ENCODE measurements at regions not wholly inside any gene's neighbourhood (a gene's known extent, or its start where the extent isn't known, plus 50 kb on each side); places are given as distances from the start of the nearest gene placed in this dataset.

GRCh38 chr3:74053970-74054516, 429.3 kb upstream of the PDZRN3 start:
- Mint-ChIP-seq H3K4me3 (ENCODE audit: unreplicated experiment) (no peak overlapping the region), H3K36me3 (ENCODE audit: unreplicated experiment) (no peaks in the 10 kb centered on the region), H3K9me3 (ENCODE audit: unreplicated experiment) (no peaks in the 10 kb centered on the region), H3K4me1 (ENCODE audit: low read depth, unreplicated experiment) (no peaks in the 10 kb centered on the region), H3K27ac (ENCODE audit: unreplicated experiment) (no peak overlapping the region), H3K27me3 (ENCODE audit: unreplicated experiment) (no peaks in the 10 kb centered on the region)
- DNase-seq: no peak
- TF ChIP-seq, protein P1, sequence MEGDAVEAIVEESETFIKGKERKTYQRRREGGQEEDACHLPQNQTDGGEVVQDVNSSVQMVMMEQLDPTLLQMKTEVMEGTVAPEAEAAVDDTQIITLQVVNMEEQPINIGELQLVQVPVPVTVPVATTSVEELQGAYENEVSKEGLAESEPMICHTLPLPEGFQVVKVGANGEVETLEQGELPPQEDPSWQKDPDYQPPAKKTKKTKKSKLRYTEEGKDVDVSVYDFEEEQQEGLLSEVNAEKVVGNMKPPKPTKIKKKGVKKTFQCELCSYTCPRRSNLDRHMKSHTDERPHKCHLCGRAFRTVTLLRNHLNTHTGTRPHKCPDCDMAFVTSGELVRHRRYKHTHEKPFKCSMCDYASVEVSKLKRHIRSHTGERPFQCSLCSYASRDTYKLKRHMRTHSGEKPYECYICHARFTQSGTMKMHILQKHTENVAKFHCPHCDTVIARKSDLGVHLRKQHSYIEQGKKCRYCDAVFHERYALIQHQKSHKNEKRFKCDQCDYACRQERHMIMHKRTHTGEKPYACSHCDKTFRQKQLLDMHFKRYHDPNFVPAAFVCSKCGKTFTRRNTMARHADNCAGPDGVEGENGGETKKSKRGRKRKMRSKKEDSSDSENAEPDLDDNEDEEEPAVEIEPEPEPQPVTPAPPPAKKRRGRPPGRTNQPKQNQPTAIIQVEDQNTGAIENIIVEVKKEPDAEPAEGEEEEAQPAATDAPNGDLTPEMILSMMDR (IDR thresholded peaks at IDR 0.05; ENCODE audit: partially characterized antibody, unreplicated experiment): no peak

GRCh38 chr3:74049444-74049843, 424.7 kb upstream of the PDZRN3 start:
- TF ChIP-seq, protein P1 (IDR thresholded peaks at IDR 0.05; ENCODE audit: partially characterized antibody, unreplicated experiment): no peak
- Mint-ChIP-seq H3K4me1 (ENCODE audit: low read depth, unreplicated experiment) (no peaks in the 10 kb centered on the region), H3K27me3 (ENCODE audit: unreplicated experiment) (no peaks in the 10 kb centered on the region), H3K36me3 (ENCODE audit: unreplicated experiment) (no peaks in the 10 kb centered on the region), H3K9me3 (ENCODE audit: unreplicated experiment) (no peaks in the 10 kb centered on the region), H3K4me3 (ENCODE audit: unreplicated experiment) (no peak overlapping the region), H3K27ac (ENCODE audit: unreplicated experiment) (no peak overlapping the region)
- no peak for DNase-seq

DNA sequence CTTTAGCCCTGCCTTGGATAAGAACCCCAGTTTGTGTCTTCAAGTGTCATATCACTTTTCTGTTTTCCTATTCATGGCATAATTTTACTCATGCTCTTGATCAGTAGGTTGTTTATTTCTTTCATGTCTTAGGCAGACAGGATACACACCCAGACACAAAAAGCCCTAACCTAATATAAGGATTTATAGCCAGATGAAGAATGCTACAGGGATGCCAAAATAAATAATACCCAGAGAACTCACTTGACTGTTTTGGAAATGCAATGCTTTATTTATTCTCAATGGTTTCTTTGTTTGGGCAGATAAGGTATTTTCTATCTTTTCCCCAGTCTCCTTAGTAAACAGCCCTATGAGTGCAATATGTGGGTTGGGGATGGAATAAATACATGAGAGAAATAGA, 424.0 kb upstream of the PDZRN3 start:
- TF ChIP-seq, protein P1 (IDR thresholded peaks at IDR 0.05; ENCODE audit: partially characterized antibody, unreplicated experiment): no peak
- H3K36me3 Mint-ChIP-seq (ENCODE audit: unreplicated experiment): no peaks in the 10 kb centered on the region
- H3K9me3 Mint-ChIP-seq (ENCODE audit: unreplicated experiment): no peaks in the 10 kb centered on the region
- no peak for DNase-seq
- no peaks in the 10 kb centered on the region for H3K27me3 Mint-ChIP-seq (ENCODE audit: unreplicated experiment)
- no peak overlapping the region for H3K4me3 Mint-ChIP-seq (ENCODE audit: unreplicated experiment)
- H3K4me1 Mint-ChIP-seq (ENCODE audit: low read depth, unreplicated experiment): no peaks in the 10 kb centered on the region
- no peak overlapping the region for H3K27ac Mint-ChIP-seq (ENCODE audit: unreplicated experiment)

DNA sequence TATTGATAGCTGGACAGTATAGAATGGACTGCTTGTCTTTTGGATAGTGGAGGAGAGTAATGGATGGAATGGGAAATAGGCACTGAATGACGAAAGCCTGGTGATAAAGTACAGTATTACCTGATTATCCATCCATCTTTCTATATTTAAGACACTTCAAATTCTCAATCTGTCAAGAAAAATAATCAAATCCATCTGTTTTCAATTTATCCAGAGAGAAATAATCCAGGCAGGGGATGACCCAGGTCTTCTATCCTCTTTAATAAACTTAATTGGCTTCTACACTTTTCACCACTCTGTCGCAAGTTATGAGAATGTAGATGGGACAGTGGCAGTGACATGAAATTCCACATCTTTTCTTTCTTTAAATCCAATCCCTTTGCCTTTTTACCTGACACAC, 420.3 kb upstream of the PDZRN3 start:
- H3K4me3 Mint-ChIP-seq (ENCODE audit: unreplicated experiment): no peak overlapping the region
- no peaks in the 10 kb centered on the region for H3K27me3 Mint-ChIP-seq (ENCODE audit: unreplicated experiment)
- no peak overlapping the region for H3K27ac Mint-ChIP-seq (ENCODE audit: unreplicated experiment)
- TF ChIP-seq, protein P1 (IDR thresholded peaks at IDR 0.05; ENCODE audit: partially characterized antibody, unreplicated experiment): no peak
- DNase-seq: no peak
- no peaks in the 10 kb centered on the region for H3K9me3 Mint-ChIP-seq (ENCODE audit: unreplicated experiment)
- no peaks in the 10 kb centered on the region for H3K36me3 Mint-ChIP-seq (ENCODE audit: unreplicated experiment)
- no peaks in the 10 kb centered on the region for H3K4me1 Mint-ChIP-seq (ENCODE audit: low read depth, unreplicated experiment)

GRCh38 chr3:74041068-74041675, 416.4 kb upstream of the PDZRN3 start:
- H3K36me3 Mint-ChIP-seq (ENCODE audit: unreplicated experiment): no peaks in the 10 kb centered on the region
- no peaks in the 10 kb centered on the region for H3K27me3 Mint-ChIP-seq (ENCODE audit: unreplicated experiment)
- DNase-seq: no peak
- no peak overlapping the region for H3K27ac Mint-ChIP-seq (ENCODE audit: unreplicated experiment)
- TF ChIP-seq, protein P1 (IDR thresholded peaks at IDR 0.05; ENCODE audit: partially characterized antibody, unreplicated experiment): no peak
- no peaks in the 10 kb centered on the region for H3K9me3 Mint-ChIP-seq (ENCODE audit: unreplicated experiment)
- H3K4me3 Mint-ChIP-seq (ENCODE audit: unreplicated experiment): no peak overlapping the region
- no peaks in the 10 kb centered on the region for H3K4me1 Mint-ChIP-seq (ENCODE audit: low read depth, unreplicated experiment)
